ENCODE measurements at regions not wholly inside any gene's neighbourhood (a gene's known extent, or its start where the extent isn't known, plus 50 kb on each side); places are given as distances from the start of the nearest gene placed in this dataset.

DNA sequence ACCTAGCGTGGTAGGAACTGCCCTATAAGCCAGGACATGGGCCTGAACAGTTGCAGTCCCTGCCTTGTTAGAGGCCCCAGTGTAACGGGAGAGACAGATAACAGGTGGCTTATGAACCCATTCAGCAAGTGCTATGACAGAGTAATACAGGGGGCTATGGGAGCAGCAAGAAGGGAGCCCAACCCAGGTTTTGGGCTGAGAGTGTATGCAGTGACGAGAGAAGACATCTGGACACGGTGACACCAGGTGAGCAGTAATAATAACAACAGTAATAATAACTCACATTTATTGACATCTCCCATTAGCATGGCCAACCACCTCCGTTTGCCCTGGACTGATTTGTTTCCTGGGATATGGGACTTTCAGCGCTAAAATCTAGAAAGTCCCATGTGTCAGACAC is 100.8 kb downstream of the IRX5 start:
- Mint-ChIP-seq H3K27me3 (ENCODE audit: low read depth) (peaks cover 20% of the 10 kb centered on the region), H3K27ac (ENCODE audit: unreplicated experiment) (no peak overlapping the region), H3K4me3 (ENCODE audit: unreplicated experiment) (no peak overlapping the region), H3K4me1 (ENCODE audit: low read depth) (no peaks in the 10 kb centered on the region), H3K9me3 (ENCODE audit: low read depth) (peaks cover 20% of the 10 kb centered on the region), H3K36me3 (ENCODE audit: low read depth) (peaks cover 1% of the 10 kb centered on the region)
- no peak for DNase-seq (ENCODE audit: low spot score)
- TF ChIP-seq CTCF (IDR thresholded peaks at IDR 0.05), result no peak

GRCh38 chr16:55033225-55034156 is 102.8 kb downstream of the IRX5 start:
- TF ChIP-seq CTCF (IDR thresholded peaks at IDR 0.05), result no peak
- Mint-ChIP-seq H3K27ac (ENCODE audit: unreplicated experiment) (no peak overlapping the region), H3K27me3 (ENCODE audit: low read depth) (peaks cover 25% of the 10 kb centered on the region), H3K4me3 (ENCODE audit: unreplicated experiment) (no peak overlapping the region), H3K4me1 (ENCODE audit: low read depth) (no peaks in the 10 kb centered on the region), H3K9me3 (ENCODE audit: low read depth) (peaks cover 13% of the 10 kb centered on the region), H3K36me3 (ENCODE audit: low read depth) (peaks cover 1% of the 10 kb centered on the region)
- peak; percentile 65 for DNase-seq (ENCODE audit: low spot score)

DNA sequence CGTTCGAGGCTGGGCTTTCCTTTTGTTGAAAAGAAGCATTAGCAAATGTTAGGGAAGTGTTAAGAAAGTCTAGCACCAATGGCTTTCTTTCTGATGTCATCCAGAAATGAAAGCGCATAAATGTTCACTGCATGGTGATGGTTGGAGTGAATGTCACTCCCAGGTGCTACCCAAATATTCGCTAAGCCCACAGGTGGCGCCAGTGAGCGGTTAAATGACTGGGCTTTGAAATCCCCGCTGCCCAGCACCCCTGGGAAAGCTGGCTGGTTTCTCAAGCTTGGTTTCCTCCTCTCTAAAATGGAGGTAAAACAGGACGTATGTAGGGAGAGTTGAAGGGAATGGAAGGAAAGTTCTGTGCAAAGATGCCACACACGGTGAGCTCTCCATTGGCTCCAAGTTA is 104.4 kb downstream of the IRX5 start:
- no peak for DNase-seq (ENCODE audit: low spot score)
- H3K4me3 Mint-ChIP-seq (ENCODE audit: unreplicated experiment), result no peak overlapping the region
- H3K36me3 Mint-ChIP-seq (ENCODE audit: low read depth), result peaks cover under 1% of the 10 kb centered on the region
- peaks cover 1% of the 10 kb centered on the region for H3K9me3 Mint-ChIP-seq (ENCODE audit: low read depth)
- no peaks in the 10 kb centered on the region for H3K4me1 Mint-ChIP-seq (ENCODE audit: low read depth)
- TF ChIP-seq CTCF (IDR thresholded peaks at IDR 0.05), result peak; percentile 69
- H3K27ac Mint-ChIP-seq (ENCODE audit: unreplicated experiment), result no peak overlapping the region
- H3K27me3 Mint-ChIP-seq (ENCODE audit: low read depth), result peaks cover 25% of the 10 kb centered on the region

DNA sequence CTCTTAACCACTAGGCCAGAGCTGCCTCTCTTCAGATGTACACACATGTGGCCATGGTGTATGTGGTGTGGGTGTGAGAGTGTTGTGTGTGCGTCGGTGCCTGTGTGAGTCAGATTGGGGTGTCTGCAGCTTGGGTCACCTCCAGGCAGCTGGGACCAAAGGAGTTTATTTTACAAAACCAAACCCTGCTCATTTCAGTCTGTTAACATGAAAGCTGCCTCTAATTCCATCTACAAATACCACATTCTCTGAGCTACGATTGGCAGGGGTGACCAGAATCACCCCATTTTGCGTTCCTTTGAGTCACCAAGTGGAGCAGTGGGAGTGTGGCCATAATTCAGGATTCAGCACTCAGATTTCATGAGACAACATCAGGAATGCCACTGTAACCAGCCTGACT is 105.3 kb downstream of the IRX5 start:
- no peaks in the 10 kb centered on the region for H3K36me3 Mint-ChIP-seq (ENCODE audit: low read depth)
- no peak for TF ChIP-seq CTCF (IDR thresholded peaks at IDR 0.05)
- peaks cover 23% of the 10 kb centered on the region for H3K27me3 Mint-ChIP-seq (ENCODE audit: low read depth)
- H3K27ac Mint-ChIP-seq (ENCODE audit: unreplicated experiment), result no peak overlapping the region
- no peak overlapping the region for H3K4me3 Mint-ChIP-seq (ENCODE audit: unreplicated experiment)
- H3K4me1 Mint-ChIP-seq (ENCODE audit: low read depth), result no peaks in the 10 kb centered on the region
- no peaks in the 10 kb centered on the region for H3K9me3 Mint-ChIP-seq (ENCODE audit: low read depth)
- DNase-seq (ENCODE audit: low spot score), result no peak

DNA sequence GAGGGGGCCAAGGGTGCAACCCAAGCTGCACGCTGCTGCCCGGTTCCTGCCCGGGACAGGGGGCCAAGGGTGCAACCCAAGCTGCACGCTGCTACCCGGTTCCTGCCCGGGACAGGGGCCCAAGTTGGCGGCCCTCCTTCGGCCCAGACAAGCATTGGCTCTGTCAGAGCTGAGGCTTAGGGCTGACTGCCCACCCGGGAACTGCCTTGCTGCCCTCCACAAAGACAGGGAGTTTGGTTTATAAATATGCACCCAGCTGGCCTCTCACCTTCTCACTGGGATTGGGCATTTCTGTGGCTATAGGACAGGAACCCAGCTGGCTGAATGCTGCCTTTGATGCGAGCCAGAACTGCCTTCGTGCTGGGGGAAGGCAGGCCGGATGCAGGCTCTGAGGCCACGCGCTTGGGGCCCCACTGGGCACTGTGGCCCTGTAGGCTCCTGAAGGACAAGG is 105.7 kb downstream of the IRX5 start:
- H3K36me3 Mint-ChIP-seq (ENCODE audit: low read depth), result no peaks in the 10 kb centered on the region
- no peak for DNase-seq (ENCODE audit: low spot score)
- no peak overlapping the region for H3K4me3 Mint-ChIP-seq (ENCODE audit: unreplicated experiment)
- no peaks in the 10 kb centered on the region for H3K9me3 Mint-ChIP-seq (ENCODE audit: low read depth)
- no peak for TF ChIP-seq CTCF (IDR thresholded peaks at IDR 0.05)
- H3K27me3 Mint-ChIP-seq (ENCODE audit: low read depth), result peaks cover 21% of the 10 kb centered on the region
- H3K4me1 Mint-ChIP-seq (ENCODE audit: low read depth), result no peaks in the 10 kb centered on the region
- H3K27ac Mint-ChIP-seq (ENCODE audit: unreplicated experiment), result no peak overlapping the region
